ENCODE measurements at regions not wholly inside any gene's neighbourhood (a gene's known extent, or its start where the extent isn't known, plus 50 kb on each side); places are given as distances from the start of the nearest gene placed in this dataset.

DNA sequence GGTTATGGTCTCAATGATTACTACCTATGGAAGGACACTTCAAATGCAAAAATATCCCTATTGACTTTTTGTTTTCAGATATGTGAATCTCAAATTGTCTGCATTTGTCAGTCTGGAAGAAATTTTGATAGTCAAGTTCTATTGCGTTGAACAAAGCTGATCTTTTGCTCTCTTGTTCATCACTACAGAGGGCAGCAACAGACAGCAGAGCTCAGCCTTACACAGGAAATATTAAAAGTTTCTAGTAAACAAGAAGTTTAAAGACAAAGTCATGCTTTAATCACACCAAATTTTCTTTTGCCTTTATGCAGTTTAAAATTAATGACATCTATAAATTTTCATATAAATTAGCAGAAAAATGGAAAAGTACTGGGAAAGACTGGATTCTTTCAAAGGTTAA is 617.5 kb downstream of the NR4A2 start:
- Mint-ChIP-seq H3K36me3 (ENCODE audit: low read depth, unreplicated experiment) (no peaks in the 10 kb centered on the region), H3K9me3 (ENCODE audit: unreplicated experiment) (no peaks in the 10 kb centered on the region), H3K27ac (ENCODE audit: unreplicated experiment) (no peak overlapping the region), H3K4me1 (ENCODE audit: low read depth, unreplicated experiment) (no peaks in the 10 kb centered on the region), H3K4me3 (ENCODE audit: unreplicated experiment) (no peak overlapping the region), H3K27me3 (ENCODE audit: low read depth, unreplicated experiment) (no peaks in the 10 kb centered on the region)
- H3K79me2 ChIP-seq (ENCODE audit: insufficient read depth, low read length): no peaks in the 10 kb centered on the region
- no peaks in the 10 kb centered on the region for H3K4me1 ChIP-seq (ENCODE audit: insufficient read depth, low read length)
- FAIRE-seq: no peak
- TF ChIP-seq, protein P1, sequence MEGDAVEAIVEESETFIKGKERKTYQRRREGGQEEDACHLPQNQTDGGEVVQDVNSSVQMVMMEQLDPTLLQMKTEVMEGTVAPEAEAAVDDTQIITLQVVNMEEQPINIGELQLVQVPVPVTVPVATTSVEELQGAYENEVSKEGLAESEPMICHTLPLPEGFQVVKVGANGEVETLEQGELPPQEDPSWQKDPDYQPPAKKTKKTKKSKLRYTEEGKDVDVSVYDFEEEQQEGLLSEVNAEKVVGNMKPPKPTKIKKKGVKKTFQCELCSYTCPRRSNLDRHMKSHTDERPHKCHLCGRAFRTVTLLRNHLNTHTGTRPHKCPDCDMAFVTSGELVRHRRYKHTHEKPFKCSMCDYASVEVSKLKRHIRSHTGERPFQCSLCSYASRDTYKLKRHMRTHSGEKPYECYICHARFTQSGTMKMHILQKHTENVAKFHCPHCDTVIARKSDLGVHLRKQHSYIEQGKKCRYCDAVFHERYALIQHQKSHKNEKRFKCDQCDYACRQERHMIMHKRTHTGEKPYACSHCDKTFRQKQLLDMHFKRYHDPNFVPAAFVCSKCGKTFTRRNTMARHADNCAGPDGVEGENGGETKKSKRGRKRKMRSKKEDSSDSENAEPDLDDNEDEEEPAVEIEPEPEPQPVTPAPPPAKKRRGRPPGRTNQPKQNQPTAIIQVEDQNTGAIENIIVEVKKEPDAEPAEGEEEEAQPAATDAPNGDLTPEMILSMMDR (IDR thresholded peaks at IDR 0.05; ENCODE audit: insufficient read depth, low read depth, low read length): no peak
- TF ChIP-seq EZH2 (IDR thresholded peaks at IDR 0.05; ENCODE audit: insufficient read depth, low read length): no peak
- H3K4me2 ChIP-seq (ENCODE audit: low read length): no peak overlapping the region
- no peaks in the 10 kb centered on the region for H3K27me3 ChIP-seq (ENCODE audit: insufficient read depth, low read length)
- H3K36me3 ChIP-seq (ENCODE audit: insufficient read depth, low read length): no peaks in the 10 kb centered on the region
- no peaks in the 10 kb centered on the region for H3K9me3 ChIP-seq (ENCODE audit: insufficient read depth, low read depth, low read length)
- DNase-seq (ENCODE audit: low read depth): no peak
- H3K27ac ChIP-seq (ENCODE audit: low read depth, low read length): no peak overlapping the region
- no peak overlapping the region for H3K4me3 ChIP-seq (ENCODE audit: insufficient read depth, low read depth, low read length)
- H2AFZ ChIP-seq (ENCODE audit: low read depth, low read length): no peak overlapping the region
- H3K9ac ChIP-seq (ENCODE audit: low read length): no peak overlapping the region
- H4K20me1 ChIP-seq (ENCODE audit: insufficient read depth, low read length): no peaks in the 10 kb centered on the region

DNA sequence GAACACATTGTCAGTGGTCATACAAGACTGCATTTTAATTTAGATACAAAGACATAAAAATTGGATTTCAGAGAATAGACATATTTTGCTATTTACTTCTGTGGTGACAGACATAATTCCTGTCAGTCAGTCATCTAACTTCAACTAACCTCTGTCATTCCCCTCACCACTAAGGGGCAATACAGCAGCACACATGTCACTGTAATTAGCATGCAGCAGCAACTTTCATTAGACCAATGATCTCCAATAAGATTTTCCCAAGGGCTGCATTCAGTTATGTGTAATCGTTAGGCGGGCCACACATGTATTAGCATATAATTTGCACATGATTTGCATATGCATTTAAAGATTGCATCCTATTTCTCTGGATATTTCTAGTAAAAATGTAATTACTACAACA is 624.5 kb downstream of the NR4A2 start:
- no peak overlapping the region for H3K27ac ChIP-seq (ENCODE audit: low read depth, low read length)
- Mint-ChIP-seq H3K4me3 (ENCODE audit: unreplicated experiment) (no peak overlapping the region), H3K9me3 (ENCODE audit: unreplicated experiment) (no peaks in the 10 kb centered on the region), H3K27me3 (ENCODE audit: low read depth, unreplicated experiment) (no peaks in the 10 kb centered on the region), H3K4me1 (ENCODE audit: low read depth, unreplicated experiment) (no peaks in the 10 kb centered on the region), H3K36me3 (ENCODE audit: low read depth, unreplicated experiment) (no peaks in the 10 kb centered on the region), H3K27ac (ENCODE audit: unreplicated experiment) (no peak overlapping the region)
- no peak for DNase-seq (ENCODE audit: low read depth)
- H4K20me1 ChIP-seq (ENCODE audit: insufficient read depth, low read length): no peaks in the 10 kb centered on the region
- no peak for FAIRE-seq
- H3K9ac ChIP-seq (ENCODE audit: low read length): no peak overlapping the region
- H3K79me2 ChIP-seq (ENCODE audit: insufficient read depth, low read length): no peaks in the 10 kb centered on the region
- no peak for TF ChIP-seq EZH2 (IDR thresholded peaks at IDR 0.05; ENCODE audit: insufficient read depth, low read length)
- TF ChIP-seq, protein P1 (IDR thresholded peaks at IDR 0.05; ENCODE audit: insufficient read depth, low read depth, low read length): no peak
- H3K4me3 ChIP-seq (ENCODE audit: insufficient read depth, low read depth, low read length): no peak overlapping the region
- no peak overlapping the region for H3K4me2 ChIP-seq (ENCODE audit: low read length)
- H3K4me1 ChIP-seq (ENCODE audit: insufficient read depth, low read length): no peaks in the 10 kb centered on the region
- no peaks in the 10 kb centered on the region for H3K36me3 ChIP-seq (ENCODE audit: insufficient read depth, low read length)
- no peak overlapping the region for H2AFZ ChIP-seq (ENCODE audit: low read depth, low read length)
- H3K27me3 ChIP-seq (ENCODE audit: insufficient read depth, low read length): no peaks in the 10 kb centered on the region
- H3K9me3 ChIP-seq (ENCODE audit: insufficient read depth, low read depth, low read length): no peaks in the 10 kb centered on the region

DNA sequence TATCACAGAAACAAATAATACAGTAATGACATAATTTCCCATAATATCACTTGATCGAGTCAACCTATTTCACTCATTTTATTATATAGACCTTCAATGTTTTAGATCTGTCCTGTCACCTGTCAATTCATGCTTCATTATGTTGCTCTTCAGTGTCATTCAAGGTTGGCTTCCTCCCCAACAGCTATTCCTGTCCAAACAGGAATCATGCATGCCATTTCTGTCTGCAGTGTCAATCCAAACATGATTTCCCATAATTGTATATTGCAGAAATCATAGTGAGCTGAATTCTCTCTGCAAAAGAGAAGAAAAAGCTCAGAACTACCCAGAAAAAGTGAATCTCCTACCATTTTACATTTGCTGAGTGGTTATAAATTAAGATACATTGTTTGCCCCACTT is 628.6 kb downstream of the NR4A2 start:
- TF ChIP-seq, protein P1 (IDR thresholded peaks at IDR 0.05; ENCODE audit: insufficient read depth, low read depth, low read length): no peak
- no peak for TF ChIP-seq EZH2 (IDR thresholded peaks at IDR 0.05; ENCODE audit: insufficient read depth, low read length)
- Mint-ChIP-seq H3K36me3 (ENCODE audit: low read depth, unreplicated experiment) (no peaks in the 10 kb centered on the region), H3K4me1 (ENCODE audit: low read depth, unreplicated experiment) (no peaks in the 10 kb centered on the region), H3K9me3 (ENCODE audit: unreplicated experiment) (no peaks in the 10 kb centered on the region), H3K27me3 (ENCODE audit: low read depth, unreplicated experiment) (no peaks in the 10 kb centered on the region), H3K27ac (ENCODE audit: unreplicated experiment) (no peak overlapping the region), H3K4me3 (ENCODE audit: unreplicated experiment) (no peak overlapping the region)
- no peak overlapping the region for H3K4me2 ChIP-seq (ENCODE audit: low read length)
- no peaks in the 10 kb centered on the region for H3K4me1 ChIP-seq (ENCODE audit: insufficient read depth, low read length)
- no peak overlapping the region for H3K4me3 ChIP-seq (ENCODE audit: insufficient read depth, low read depth, low read length)
- no peaks in the 10 kb centered on the region for H3K27me3 ChIP-seq (ENCODE audit: insufficient read depth, low read length)
- H2AFZ ChIP-seq (ENCODE audit: low read depth, low read length): no peak overlapping the region
- no peaks in the 10 kb centered on the region for H4K20me1 ChIP-seq (ENCODE audit: insufficient read depth, low read length)
- no peaks in the 10 kb centered on the region for H3K79me2 ChIP-seq (ENCODE audit: insufficient read depth, low read length)
- H3K36me3 ChIP-seq (ENCODE audit: insufficient read depth, low read length): no peaks in the 10 kb centered on the region
- DNase-seq (ENCODE audit: low read depth): no peak
- no peak overlapping the region for H3K27ac ChIP-seq (ENCODE audit: low read depth, low read length)
- no peaks in the 10 kb centered on the region for H3K9me3 ChIP-seq (ENCODE audit: insufficient read depth, low read depth, low read length)
- no peak overlapping the region for H3K9ac ChIP-seq (ENCODE audit: low read length)
- no peak for FAIRE-seq

Data from astrocyte (in vitro differentiated cells and primary cell).